HG03064 (cell line): ENCODE measurements at regions not wholly inside any gene's neighbourhood (a gene's known extent, or its start where the extent isn't known, plus 50 kb on each side); places are given as distances from the start of the nearest gene placed in this dataset.

Experiments used
- ATAC-seq: cut with Tn5 transposase; IDR thresholded peaks from one replicate; pipeline ENCODE4 v1.9.1; 2021; ENCODE audit warnings: low read depth; ENCODE audit not compliant: unreplicated experiment

GRCh38 chr13:60629158-60629557 is 232.1 kb downstream of the TDRD3 start:
- no peak for ATAC-seq

- no peak for ATAC-seq
Observed at GRCh38 chr13:60627071-60627686, 230.2 kb downstream of the TDRD3 start.
